Activated CD4-positive, alpha-beta T cell treated with anti-CD3 and anti-CD28 coated beads, Interleukin-2, amount 50 U/mL, for 48 hours (primary cell): ENCODE measurements at regions not wholly inside any gene's neighbourhood (a gene's known extent, or its start where the extent isn't known, plus 50 kb on each side); places are given as distances from the start of the nearest gene placed in this dataset.
A peak's percentile ranks its signal among the peaks of the same experiment; 100 is the strongest.
"Not testable (repeated sequence)": the region's sequence is repeated elsewhere in the genome, so short reads cannot be mapped to it uniquely, and the experiment has no call there.

Experiments
- DNase-seq, 2 experiments: peaks; one replicate each; pipeline ENCODE4 v3.0.0-alpha.2; 2020

DNA sequence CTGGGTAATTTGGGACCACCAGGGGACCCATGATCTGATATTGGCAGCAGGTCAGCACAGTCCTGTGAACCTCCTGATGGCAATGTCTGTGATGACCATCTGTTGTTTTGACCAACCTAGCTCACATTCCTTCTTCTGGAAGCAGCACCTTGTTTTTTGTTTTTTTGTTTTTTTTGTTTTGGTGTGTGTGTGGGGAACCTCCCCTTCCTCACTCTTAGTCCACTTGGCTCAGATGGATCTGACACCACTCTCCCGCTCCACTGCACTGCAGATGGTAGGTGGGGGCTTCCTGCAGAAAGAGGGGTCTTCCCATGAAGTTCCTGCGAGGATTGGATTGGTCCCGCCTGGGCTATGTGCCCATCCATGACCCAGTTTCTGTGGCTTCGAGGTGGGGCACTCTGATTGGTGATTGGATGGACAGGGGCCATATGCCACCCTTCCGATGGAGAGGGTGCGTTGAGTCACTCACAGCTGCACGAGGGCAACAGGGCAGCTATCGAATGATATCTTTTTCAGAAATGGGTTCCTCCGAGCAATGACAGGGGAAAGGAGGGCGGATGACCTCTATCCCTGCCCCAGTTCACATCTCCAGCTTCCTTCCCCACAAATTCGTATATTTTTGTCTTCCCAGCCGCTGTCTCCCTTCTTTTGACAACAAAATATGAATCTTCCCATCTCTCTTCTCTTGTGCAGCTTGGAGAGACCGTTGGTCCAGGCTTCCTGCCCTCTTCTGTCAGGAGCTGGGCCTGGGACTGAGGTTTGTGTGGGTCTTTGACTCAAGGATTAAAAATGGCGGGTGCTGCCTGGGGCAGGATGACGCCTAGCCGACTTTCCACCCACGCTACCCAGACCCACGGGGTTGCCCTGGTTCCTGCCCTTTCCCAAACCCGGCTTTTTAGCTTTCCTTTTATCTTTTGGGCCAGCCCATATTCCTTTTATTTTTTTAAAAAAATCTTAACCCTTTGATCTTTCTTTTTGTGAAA lies 132.1 kb upstream of the KCNG1 start:
- no peak for DNase-seq

DNA sequence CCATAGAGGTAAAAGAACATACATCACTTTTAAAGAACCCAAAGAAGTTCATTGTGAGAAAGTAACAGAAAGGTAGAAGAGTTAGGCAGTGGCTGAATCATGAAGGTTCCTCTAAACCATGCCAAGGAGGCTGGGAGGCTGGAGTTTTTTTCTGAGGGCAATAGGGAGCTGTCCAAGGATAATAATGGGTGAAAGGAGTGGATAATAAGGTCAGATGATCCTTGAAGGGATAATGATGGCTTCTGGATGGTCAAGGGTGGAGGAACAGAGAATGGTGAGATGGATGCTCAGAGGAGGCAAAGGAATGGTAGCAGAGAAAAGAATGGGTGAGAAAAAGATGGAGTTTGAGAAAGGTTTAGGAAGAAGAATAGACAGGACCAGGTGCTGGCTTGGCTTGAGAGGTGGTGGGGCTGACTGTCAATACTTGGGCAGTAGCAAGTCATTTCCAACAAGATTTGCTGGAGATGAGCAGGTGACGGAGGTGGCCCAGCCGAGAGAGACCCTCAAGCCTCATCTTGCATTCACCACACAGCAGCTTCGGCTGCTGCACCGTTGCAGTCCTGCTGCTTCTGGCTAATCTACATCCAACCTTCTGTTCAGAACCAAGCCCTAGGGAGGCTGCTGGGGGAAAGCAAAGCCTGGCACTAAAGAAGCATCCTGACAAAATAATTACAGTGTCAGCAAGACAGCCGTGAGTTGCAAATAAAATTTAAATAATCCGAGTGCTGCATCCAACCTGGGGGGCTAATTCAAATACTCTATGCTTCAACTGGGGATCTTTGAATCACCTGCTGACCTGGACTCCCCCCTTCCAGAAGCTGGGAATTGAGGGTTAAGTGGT lies 131.2 kb upstream of the KCNG1 start:
- no peak for DNase-seq

DNA sequence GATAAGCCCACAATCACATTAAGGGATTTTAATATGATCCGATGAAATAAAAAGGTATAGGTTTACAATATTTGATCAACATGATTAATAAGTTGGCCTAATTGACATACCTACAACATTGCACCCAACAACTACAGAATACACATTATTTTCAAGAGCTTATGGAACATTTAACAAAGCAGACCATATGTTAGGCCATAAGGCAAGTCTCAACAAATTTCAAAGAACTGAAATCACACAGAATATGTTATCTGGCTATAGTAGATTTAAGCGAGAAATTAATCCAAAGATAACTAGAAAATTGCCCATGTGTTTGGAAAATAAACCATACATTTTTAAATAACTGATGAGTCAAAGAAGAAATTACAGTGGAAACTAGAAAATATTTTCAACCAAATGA lies 126.0 kb upstream of the KCNG1 start:
- DNase-seq, result no peak

DNA sequence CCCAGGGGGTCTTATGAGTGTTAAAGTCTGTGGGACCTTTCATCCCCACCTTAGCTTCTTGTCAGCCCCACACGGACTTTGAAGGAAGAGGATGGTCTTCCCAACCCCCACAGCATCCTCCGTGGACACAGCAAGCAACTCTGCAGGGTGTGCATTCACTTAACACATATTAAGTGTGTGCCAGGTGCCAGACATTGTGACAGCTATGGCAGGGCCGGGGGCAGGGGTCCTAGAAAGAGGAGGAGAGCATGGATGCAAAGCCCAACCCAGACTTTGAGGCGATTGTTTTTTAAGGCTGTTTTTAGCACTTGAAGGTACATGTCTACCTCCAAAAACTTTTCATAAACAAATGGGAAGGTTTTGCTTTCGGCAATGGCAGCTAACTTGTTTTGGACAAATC lies 121.6 kb upstream of the KCNG1 start:
- no peak for DNase-seq

DNA sequence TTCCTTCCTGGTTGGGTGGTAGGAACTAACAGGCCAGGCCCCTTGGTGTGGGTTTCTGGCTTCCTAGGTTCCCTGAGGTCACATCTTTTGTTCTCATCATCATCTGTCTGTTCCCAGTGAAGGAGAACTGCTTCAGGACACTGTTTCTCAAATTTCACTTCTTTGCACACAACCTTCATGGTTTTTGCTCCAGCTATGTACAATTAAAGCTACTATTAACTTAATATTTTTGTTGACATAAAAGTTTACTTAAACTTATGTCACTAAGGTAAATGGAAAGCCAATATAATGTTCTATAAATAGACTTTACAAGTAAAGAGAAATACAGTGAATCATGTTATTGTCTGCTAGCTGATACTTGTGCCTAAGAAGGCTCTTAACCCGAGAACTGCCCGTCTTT lies 120.7 kb upstream of the KCNG1 start:
- no peak for DNase-seq

DNA sequence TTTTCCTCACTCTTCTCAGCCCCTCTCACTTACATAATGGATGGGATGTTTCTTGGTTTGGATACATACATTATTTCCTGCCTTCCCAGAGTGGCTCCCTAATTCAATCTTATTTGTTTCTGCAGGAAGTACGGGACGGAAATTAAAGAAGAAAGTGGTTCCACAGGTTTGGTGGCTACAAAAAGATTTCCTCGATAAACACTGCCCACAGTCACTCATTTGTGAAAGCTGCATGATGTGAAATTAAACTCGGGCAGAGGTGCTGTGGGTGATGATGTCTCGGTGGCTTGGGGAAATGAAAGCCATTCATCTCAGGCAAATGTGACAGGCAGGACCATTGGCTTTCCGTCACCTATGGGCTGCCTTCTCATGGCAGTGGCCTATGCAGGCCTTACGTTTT lies 119.5 kb upstream of the KCNG1 start:
- no peak for DNase-seq

DNA sequence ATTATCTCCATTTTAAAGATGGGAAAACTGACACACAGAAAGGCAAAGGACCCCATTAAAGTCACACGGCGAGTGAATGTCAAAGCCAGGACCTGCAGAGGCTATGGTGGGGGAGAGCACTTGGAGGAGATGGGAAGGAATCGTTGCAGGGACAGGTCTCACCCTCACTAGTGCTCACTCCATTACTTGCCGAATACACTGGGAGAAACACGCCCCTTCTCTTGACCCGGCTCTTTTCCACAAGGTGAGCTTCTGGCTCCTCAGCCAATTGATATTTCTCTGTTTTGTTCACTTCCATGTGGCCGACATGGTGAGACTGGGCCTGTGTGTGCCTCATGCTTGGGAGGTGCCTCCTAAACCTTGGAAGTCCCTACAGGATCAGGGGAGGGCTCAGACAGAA lies 117.8 kb upstream of the KCNG1 start:
- DNase-seq, result no peak

DNA sequence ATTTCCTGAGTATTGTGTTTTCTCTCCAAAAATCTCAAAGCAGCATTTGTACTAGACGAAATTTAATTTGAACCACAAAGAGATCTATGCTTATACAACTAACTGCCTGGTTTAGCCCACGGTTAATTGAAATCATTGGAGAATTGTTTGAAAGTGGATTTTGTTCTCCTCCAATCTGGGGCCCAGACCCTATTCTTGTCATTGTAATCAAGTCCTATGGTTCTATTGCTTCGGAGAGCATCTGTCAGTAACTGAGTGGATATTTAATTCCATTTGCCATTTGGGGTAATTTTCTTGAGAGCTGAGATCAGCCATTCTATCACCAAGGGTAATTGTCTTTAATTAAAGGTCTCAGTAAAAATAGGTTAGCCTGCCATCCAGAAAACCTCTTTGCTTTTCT lies 117.0 kb upstream of the KCNG1 start:
- no peak for DNase-seq

DNA sequence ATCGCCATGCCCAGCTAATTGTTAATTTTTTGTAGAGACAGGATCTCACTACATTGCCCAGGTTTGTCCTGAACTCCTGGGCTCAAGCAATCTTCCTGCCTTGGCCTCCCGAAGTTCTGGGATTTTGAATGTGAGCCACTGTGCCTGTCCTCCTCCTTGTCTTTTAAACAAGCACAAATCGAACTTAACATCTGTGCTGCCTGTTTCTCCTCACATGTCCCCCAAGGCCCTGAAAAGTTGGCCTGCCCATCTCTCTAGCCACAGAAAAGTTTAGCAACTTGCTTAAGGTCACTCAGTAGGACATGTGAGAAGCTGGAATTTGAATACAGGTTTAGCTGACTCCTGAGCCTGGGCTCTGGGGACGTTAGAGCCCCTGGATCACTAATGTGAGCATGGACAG lies 115.7 kb upstream of the KCNG1 start:
- no peak for DNase-seq

DNA sequence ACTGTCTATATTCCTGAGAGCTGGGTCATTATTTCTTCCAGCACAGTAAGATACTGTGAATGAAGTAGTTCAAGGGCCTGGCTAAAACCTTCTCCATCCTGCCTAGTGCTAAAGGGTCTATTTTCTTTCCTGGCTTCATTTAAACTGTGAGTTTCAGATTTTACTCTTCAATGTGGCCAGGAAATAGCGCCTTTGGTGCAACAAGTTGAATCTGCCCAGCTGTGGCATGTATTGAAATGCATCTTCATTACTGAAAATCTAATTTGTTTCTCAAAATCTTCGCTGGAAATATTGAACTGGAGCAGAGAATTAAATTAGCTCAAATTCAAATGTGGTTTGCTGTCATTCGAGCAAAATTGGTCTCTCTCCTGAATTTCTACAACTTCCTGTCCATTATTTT lies 114.6 kb upstream of the KCNG1 start:
- no peak for DNase-seq

DNA sequence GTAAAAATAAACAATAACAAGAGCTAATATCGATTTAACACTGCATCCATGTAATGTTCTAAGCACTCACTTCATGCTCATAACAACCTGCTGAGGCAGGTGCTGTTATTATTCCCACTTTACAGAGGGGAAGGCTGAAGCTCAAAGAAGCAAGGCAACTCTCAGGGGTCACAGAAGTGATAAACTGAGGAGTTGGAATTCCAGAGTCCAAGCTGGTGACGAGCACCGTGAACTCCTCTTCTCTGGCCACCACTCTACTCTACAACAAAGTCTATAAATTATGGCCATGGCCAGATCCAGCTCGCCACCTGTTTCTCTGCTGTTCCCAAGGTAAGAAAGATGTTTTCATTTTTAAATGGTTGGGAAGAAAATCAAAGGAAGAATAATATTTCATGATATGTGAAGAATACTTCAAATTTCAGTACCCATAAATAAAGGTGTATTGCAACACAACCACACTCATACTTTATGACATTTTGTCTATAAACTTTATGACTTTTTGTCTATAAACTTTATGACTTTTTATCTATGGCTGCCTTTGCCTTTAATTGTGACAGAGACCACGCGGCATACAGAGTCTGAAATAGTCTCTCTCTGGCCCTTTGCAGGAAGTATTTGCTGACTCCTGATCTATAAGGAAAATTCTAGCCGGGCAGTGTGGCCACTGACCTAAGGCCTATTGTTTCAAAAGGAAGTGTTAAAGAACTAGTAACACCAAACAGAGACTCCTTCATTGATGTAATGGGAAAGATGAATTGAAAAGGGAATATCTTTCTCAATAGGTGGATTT lies 113.2 kb upstream of the KCNG1 start:
- DNase-seq, result no peak

DNA sequence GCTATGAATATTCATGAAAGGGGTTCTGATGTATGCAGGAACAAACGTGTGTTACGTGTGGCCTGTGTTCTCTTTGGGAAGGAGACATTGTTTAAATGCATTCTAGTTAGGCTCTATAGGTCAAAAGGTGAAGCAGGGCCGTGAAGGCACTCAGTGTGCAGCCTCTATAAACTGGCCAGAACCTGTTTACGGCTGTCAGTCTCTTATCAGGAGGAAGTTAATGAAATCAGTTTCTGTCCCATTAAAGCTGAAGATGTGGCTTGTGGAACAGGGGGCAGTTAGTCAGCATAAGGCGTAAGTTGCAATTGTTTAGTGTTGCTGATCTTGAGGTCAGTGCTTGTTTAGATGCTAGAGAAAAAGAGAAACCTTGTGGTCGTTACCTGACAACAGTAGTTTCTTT lies 111.5 kb upstream of the KCNG1 start:
- DNase-seq, result no peak

DNA sequence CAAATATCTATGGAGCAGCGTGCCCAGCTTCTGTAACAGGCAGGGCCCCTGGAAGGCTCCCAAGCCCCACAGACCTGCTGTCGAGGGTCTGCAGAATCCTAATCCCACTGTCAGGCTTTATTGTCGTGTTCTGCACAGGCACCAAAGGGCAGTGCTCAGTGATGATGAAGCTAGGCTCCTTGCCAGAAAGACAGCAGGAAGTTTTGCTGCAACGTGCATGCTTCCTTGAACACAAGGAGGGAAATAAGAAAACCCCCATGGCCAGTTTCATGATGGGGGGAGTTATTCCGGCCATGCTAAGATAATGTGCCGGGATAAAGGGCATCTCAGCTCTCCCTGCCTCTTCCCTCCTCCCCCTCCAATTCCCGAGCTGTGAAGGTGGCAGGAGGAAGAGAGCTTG lies 109.4 kb upstream of the KCNG1 start:
- no peak for DNase-seq

DNA sequence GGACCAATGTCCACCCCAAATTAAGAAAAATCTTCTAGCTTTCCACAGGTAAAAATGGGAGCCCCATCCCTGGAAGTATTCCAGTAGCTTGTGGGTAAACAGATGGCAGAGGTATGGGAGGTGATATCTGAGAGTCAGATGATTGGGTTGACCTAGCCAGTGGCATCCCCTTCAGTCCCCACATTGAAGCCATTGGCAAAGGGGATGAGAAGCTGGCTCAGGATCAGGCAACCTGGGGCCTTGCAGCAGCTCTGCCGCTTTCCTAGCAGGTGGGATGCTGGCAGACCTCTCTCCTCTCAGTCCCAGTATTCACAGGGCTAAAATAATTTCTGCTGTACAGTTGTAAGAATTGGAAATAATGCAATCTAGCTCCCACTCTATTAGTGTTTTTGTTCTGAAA lies 108.9 kb upstream of the KCNG1 start:
- DNase-seq, result no peak

DNA sequence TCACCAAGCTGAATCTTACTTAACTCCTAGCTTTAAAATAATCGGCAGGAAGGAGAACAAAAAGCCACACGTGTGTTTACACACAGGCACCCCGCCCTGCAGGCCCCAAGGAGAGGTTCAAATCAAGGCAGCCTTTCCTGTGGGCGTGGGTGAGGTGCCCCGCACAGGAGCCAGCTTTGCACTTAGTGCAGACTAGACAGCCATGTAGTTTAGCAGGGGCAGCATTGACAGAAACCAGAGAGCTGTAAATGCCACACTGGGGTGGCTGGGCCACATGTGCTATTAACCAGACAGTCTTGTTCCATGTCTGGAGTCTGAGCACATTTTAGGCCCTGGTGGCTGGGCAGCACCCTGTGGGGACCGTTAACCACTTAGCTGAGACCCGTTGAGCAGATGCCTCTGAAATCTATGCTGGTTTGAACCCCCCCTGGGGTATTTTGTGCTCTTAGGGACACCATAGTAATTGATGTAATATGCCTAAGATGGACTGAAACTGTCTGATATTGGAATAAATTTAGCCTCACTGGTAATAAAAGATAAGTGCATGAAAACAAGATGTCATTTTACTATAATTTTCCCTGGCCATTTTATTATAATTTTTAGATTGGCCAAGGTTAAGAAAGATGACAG lies 106.4 kb upstream of the KCNG1 start:
- no peak for DNase-seq

DNA sequence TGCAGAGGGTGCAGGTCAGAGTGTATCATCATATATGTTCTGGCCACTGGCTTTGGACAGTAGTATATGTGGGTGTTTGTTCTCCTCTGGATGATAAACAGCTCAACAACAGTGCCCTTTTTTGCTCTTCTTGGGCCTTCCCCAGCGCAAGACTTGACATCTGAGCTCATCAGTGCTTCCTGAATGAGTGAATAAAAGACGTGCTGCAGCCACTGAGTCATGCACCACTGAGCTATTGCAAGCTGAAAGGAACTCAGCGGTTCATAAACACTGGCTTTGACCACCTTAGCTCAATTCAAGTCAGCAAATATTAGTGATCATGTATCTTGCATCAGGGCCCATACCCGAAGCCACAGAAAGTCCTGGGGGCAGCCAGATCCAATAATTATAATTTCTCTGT lies 105.3 kb upstream of the KCNG1 start:
- DNase-seq, result peak; percentile 15 to 36

DNA sequence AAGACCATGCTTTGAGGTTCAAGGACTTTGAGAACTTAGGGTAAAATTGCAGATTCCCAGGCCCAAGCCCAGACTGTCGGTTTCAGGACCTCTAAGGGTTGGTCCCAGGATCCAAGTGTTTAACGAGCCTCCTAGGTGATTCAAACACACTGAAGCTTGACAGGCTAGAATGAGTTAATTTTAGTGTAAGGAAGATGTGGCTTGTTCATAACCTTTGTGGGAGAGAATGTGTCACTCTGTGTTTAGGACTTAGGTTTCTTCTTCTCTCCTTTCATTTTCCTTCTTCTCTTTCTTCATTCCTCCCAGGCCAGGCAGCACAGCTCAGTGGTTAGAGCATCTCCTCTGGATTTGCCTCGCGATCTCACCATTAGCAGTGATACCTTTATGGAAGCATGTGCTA lies 104.8 kb upstream of the KCNG1 start:
- peak in 1 of 2 experiments; percentile 18 for DNase-seq

DNA sequence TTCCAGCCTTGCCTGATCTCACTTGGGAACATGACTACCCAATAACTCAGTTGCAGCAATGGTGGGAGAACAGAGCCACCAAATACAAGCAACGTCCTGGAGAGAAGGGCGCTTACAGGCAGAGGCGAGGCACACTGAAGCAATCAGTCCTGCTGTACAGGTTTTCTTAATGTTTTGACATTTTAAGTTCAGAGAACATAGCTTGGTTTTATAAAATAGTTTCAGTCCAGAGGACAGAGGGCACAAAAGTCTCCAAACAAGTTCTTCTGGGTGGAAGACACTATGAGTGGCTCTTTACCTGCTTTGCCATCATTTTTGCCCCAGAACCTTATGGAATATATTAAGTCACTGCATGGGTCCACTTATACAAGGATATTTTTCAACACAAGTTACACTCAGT lies 103.4 kb upstream of the KCNG1 start:
- DNase-seq, result no peak

DNA sequence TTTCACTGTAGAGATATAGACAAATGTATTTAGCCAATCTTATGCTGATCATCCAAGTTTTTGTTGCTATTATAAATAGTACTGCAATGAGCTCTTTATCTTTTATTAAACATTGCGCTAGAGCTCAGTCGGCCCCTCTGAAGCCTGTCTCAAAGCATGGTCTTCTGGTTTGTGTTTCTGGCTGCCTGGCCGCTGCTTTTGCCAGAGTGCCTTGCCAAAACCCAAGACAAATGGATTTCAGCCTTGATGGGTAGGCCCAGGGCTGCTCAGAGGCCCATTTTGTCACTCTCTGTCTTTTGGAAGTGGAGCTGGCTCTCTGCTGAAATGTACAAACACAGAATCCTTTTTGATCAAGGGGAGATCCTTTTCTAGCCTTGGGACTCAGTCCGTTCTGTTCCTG lies 102.9 kb upstream of the KCNG1 start:
- DNase-seq, result no peak

DNA sequence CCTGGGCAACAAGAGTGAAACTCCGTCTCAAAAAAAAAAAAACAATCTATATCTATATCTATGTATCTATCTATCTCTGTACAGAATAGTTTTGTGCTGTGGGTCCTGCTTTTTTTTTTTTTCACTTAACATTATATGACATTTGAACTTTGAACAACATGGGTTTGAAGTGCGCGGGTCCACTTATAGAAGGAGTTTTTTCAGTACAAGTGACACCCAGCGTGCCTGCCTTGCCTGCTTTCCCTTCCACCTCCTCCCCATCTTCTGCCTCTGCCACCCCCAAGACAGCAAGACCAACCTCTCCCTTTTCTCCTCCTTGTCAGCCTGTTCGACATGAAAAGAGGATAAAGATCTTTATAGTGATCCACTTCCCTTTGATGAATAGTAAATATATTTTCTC lies 102.2 kb upstream of the KCNG1 start:
- DNase-seq, result no peak

DNA sequence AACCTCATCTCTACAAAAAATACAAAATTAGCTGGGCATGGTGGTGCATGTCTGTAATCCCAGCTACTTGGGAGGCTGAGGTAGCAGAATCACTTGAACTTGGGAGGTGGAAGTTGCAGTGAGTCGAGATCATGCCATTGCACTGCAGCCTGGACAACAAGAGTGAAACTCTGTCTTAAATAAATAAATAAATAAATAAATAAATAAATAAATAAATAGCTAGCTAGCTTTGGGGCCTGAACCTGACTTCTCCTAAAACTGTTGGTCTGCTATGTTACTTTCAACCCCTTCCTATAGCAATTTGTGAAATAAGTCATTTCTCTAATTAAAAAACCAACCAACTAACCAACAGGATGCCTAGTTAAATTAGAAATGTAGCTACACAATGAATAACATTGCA lies 101.0 kb upstream of the KCNG1 start:
- not testable (repeated sequence) for DNase-seq

DNA sequence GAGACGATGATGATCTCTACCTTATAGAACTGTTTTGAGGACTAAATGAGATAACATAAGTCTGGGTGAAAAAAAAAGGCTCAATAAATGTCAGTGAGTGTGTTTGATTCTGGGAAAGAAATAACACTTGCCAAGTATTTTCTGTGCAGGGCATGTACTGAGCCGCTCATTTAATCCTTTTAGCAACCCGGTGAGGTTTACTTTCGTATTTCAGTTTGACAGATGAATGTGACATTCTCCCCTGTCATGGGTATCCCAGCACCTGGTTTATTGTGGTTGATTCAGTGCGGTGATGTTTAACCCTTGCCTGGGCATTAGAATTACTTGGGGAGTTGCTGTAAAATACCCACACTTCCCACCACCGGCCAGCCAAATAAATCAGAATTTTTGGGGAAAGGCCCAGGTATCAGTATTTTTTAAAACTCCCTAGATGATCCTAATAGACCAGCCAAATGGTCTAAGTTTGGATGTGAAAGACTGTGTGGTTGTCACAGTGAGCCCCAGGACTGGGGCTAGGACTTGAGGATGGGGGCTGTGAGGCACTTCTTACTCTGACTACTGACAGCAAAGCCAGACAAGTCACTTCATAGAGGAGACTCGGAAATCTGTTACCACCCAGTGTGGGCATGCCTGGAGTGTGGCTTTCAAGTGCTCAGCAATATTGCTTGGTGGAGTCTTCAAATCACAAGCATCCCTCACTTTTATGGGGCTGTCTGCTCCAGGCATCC lies 100.2 kb upstream of the KCNG1 start:
- peak in 1 of 2 experiments; percentile 8 for DNase-seq
